GM19035 (cell line): ENCODE measurements at regions not wholly inside any gene's neighbourhood (a gene's known extent, or its start where the extent isn't known, plus 50 kb on each side); places are given as distances from the start of the nearest gene placed in this dataset.
A peak's percentile ranks its signal among the peaks of the same experiment; 100 is the strongest.

Experiments used
- ATAC-seq: cut with Tn5 transposase; IDR thresholded peaks from one replicate; pipeline ENCODE4 v1.9.1; 2021; ENCODE audit not compliant: unreplicated experiment

DNA sequence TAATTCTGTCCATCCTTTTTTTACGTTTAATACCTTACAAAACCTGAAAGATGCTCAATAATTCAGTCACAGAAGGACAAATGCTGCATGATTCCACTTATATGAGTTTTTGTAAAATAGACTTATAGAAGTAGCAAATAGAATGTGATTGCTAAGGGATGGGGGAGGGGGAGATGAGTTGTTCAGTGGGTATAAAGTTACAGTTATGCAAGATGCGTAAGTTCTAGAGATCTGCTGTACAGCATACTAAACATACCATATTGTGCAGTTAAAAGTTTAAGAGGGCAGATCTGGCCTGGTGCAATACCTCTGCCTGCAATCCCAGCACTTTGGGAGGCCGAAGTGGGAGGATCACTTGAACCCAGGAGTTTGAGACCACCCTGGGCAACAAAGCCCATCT, 78.8 kb downstream of the TET3 start:
- no peak for ATAC-seq

GRCh38 chr2:74065456-74065855, 80.7 kb downstream of the TET3 start:
- no peak for ATAC-seq

- no peak for ATAC-seq
Observed at GRCh38 chr2:74066491-74067203, 81.1 kb downstream of the BOLA3 start.

GRCh38 chr2:74067221-74067747, 80.4 kb downstream of the BOLA3 start:
- no peak for ATAC-seq

DNA sequence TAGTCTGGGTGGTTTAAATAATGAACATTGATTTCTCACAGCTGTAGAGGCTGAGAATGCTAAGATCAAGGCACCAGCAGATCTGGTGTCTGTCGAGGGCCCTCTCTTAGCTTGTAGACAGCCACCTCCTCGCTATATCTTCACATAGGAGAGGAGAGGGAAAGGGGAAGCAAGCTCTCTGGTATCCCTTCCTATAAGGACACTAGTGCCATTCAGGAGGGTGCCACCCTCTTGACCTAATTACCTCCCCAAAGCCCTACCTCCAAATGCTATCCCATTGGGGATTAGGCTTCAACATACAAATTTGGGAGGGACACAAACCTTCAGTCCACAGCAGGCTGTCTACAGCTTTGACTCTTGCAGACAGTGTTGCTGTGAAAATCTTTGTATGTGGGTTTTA, 76.7 kb downstream of the BOLA3 start:
- ATAC-seq = no peak

DNA sequence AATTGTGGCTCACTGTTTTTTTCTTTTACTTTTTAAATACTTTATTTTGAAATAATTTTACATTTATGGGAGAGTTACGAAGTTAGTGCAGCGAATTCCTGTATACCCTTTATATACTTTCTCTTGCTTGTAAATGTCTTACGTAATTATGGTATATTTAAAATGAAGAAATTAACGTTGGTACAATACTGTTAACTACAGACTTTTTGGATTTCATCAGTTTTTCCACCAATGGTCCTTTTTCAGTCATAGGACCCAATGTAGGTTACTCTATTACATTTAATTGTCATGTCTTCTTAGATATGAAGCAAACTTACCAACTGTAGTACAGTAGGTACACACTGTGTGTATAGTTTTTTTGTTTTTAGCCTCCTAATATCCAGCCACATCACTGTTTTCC, 76.3 kb downstream of the BOLA3 start:
- no peak for ATAC-seq

GRCh38 chr2:74072565-74072964, 75.1 kb downstream of the BOLA3 start:
- ATAC-seq = no peak

GRCh38 chr2:74074487-74074886, 73.2 kb downstream of the BOLA3 start:
- ATAC-seq = no peak

DNA sequence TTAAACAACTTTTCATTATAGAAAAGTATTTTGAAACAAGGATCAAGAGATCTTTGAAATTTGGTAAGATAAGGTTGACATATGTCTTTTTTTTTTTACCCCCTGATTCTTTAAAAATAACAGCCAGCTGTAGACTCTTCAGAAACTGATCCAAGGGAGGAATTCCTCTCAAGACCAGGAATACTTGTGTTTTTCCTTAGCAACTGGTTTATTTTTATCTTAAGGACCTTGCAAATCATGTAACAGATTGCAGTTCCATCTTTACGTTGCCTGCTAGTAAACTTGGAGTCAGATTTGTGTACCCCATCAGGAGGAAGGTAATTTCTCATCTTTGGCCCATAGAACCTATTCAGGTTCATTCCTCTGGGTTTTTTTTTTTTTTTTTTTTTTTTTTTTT, 71.6 kb downstream of the BOLA3 start:
- no peak for ATAC-seq

GRCh38 chr2:74077636-74078035, 70.1 kb downstream of the BOLA3 start:
- ATAC-seq = no peak

- no peak for ATAC-seq
Observed at GRCh38 chr2:74078466-74078865, 69.2 kb downstream of the BOLA3 start.

GRCh38 chr2:74079522-74080341, 68.0 kb downstream of the BOLA3 start:
- ATAC-seq = peak; percentile 69

DNA sequence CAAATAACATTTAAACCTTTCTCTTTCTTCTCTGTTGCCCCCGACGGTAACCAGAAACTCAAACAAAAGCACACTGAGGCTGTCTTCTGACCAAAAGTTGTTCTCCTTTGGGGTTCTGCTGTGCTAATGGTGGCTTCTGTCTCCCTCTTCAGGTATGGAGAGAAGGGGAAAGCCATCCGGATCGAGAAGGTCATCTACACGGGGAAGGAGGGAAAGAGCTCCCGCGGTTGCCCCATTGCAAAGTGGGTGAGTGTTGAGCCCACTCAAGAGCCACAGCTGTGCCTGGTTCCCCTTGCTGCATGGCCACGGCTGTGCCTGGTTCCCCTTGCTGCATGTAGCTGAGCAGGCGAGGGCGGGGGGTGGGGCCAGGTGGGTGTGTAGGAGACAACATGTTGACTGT, 67.4 kb downstream of the BOLA3 start:
- peak; percentile 21 for ATAC-seq

- no peak for ATAC-seq
Observed at GRCh38 chr2:74081030-74081762, 66.5 kb downstream of the BOLA3 start.

DNA sequence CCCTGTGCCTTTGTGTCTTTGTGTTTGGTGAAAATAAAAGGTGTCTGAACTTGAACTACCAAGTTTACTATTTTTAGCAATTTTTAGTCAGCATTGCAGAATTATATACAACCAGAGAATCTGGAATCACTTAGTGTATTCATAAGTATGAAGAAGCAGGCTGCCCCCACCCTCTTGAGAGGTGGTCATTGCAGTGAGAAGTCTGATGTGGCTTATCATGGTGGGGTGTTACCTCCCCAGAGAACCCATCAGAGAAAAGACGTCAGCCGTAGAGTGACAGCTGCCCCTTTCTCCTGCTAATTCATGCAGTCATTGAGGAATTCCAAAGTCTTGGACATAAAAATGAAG, 66.0 kb downstream of the BOLA3 start:
- ATAC-seq = no peak

DNA sequence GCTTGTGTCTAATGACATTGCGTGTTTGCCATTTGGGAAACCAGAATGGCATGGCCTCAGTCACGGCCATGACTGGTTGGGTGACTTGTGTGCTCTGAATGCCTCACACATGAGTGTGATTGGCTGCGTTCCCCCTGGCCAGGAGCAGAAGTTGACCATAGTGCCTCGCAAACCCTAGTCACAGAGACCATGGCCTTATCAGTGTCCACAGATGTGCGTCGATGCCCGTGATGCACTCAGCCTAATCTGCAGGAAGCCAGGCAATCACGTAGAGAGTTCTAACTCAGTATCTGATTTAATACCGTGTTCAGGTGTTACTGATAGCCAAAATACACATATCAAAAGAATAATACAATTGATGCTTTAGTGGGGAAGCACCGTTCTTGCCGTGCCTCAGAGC, 64.0 kb downstream of the BOLA3 start:
- ATAC-seq = no peak
